ENCODE measurements at regions not wholly inside any gene's neighbourhood (a gene's known extent, or its start where the extent isn't known, plus 50 kb on each side); places are given as distances from the start of the nearest gene placed in this dataset.

GRCh38 chr4:112952313-112952700, 97.1 kb upstream of the ANK2 start:
- TF ChIP-seq CTCF (IDR thresholded peaks at IDR 0.05; ENCODE audit: low read depth, low read length) (no peak), MAX (IDR thresholded peaks at IDR 0.05; ENCODE audit: low read depth, low read length) (no peak), POLR2A (IDR thresholded peaks at IDR 0.05; ENCODE audit: extremely low read depth, insufficient read length) (no peak), MYC (IDR thresholded peaks at IDR 0.05; ENCODE audit: low read depth, low read length) (no peak)

Data from NB4 (cell line).